Motor neuron (in vitro differentiated cells): ENCODE measurements at regions not wholly inside any gene's neighbourhood (a gene's known extent, or its start where the extent isn't known, plus 50 kb on each side); places are given as distances from the start of the nearest gene placed in this dataset.
"Not testable (repeated sequence)": the region's sequence is repeated elsewhere in the genome, so short reads cannot be mapped to it uniquely, and the experiment has no call there.

Experiments used
- ATAC-seq, 8 experiments: fragments of 200-7000 bp; cut with Tn5 transposase; replicated peaks in 6 of 8; 2 replicates each; pipeline ENCODE4 v1.8.0; 2021; ENCODE audit warnings: mild to moderate bottlenecking in 8 of 8, moderate library complexity in 8 of 8
- H3K27ac ChIP-seq, 2 donors: fragments of 250-450 bp; sonication (Bioruptor Pico); 2 replicates each; pipeline ENCODE4 v1.9.0; 2021; ENCODE audit warnings: antibody characterized with exemption in 2 of 2, mild to moderate bottlenecking in 2 of 2, moderate library complexity in 1 of 2
- H3K4me1 ChIP-seq, 2 donors: fragments of 250-450 bp; sonication (Bioruptor Pico); replicated peaks in 1 of 2; 2 replicates each; pipeline ENCODE4 v1.6.1; 2021; ENCODE audit warnings: antibody characterized with exemption in 2 of 2, mild to moderate bottlenecking in 2 of 2, moderate library complexity in 1 of 2
- H3K4me3 ChIP-seq, 5 donors: fragments of 250-450 bp; sonication (Bioruptor Pico); 2 replicates each; pipeline ENCODE4 v1.9.0; 2021; ENCODE audit warnings: antibody characterized with exemption in 5 of 5, mild to moderate bottlenecking in 5 of 5, moderate library complexity in 4 of 5
- WGBS, 10 experiments: fragments of 450-650 bp; shearing (Covaris generic); methylation state at CpG; one replicate each; pipeline ENCODE4 v1.0.0; 2022; 5-methylcytosine and 5-hydroxymethylcytosine counted together
- in situ Hi-C, 9 experiments: fragments of 400-800 bp; cut with MboI; loops; one replicate each; pipeline ENCODE4 v1.15.0; 2021; ENCODE audit warnings: low sequenced_read_pairs in 9 of 9, low pct_unique_long_range_greater_than_20kb in 2 of 9; ENCODE audit not compliant: unreplicated experiment in 9 of 9

- peaks cover 7 to 10% of the 10 kb centered on the region in 2 donors for H3K4me1 ChIP-seq
- in situ Hi-C loops = no loop called here
- ATAC-seq = no peak
- H3K4me3 ChIP-seq = no peak overlapping the region
- 0 to 100% (median 31%) methylated on average over 1 to 2 of the region's 2 CpGs; no CpG with 5 or more reads in 2 of the 10 experiments for WGBS, 10 experiments
- H3K27ac ChIP-seq = no peak overlapping the region
These were observed 392.8 kb downstream of the PTH2R start for GRCh38 chr2:208799397-208799796.

GRCh38 chr2:208800887-208801286 is 394.3 kb downstream of the PTH2R start:
- H3K4me3 ChIP-seq, in situ Hi-C loops, ATAC-seq, H3K27ac ChIP-seq: not testable (repeated sequence)
- 91 to 100% methylated on average over 1 to 8 of the region's 12 CpGs; no CpG with 5 or more reads in 8 of the 10 experiments for WGBS, 10 experiments
- peaks cover 7 to 10% of the 10 kb centered on the region in 2 donors for H3K4me1 ChIP-seq

GRCh38 chr2:208807756-208808155 is 401.2 kb downstream of the PTH2R start:
- ATAC-seq = no peak
- Histone ChIP-seq H3K4me3 (no peak overlapping the region), H3K4me1 (no peaks in the 10 kb centered on the region), H3K27ac (no peak overlapping the region)
- in situ Hi-C loops = no loop called here
- 0 to 100% (median 83%) methylated on average over 1 to 2 of the region's 2 CpGs; no CpG with 5 or more reads in 4 of the 10 experiments for WGBS, 10 experiments

- WGBS, 10 experiments = no CpG with 5 or more reads among the region's 10 CpGs
- H3K4me1 ChIP-seq, in situ Hi-C loops, H3K4me3 ChIP-seq, H3K27ac ChIP-seq, ATAC-seq: not testable (repeated sequence)
These were observed 405.3 kb downstream of the PTH2R start for GRCh38 chr2:208811885-208812284.

- in situ Hi-C loops = no loop called here
These were observed 412.6 kb downstream of the PTH2R start for GRCh38 chr2:208819190-208819589.

GRCh38 chr2:208820014-208820688 is 413.6 kb downstream of the PTH2R start:
- peak in 7 of 8 experiments; percentile 49 to 99 (median 97) for ATAC-seq
- Histone ChIP-seq H3K27ac (no peak overlapping the region), H3K4me3 (no peak overlapping the region), H3K4me1 (peaks cover 2 to 14% of the 10 kb centered on the region in 2 donors)
- WGBS, 10 experiments = 0 to 57% (median 4%) methylated on average over 1 of the region's 1 CpG; no CpG with 5 or more reads in 2 of the 10 experiments
- in situ Hi-C loops = no loop called here

More at GRCh38 chr2:208819190-208819589, 412.6 kb downstream of the PTH2R start:
- Histone ChIP-seq H3K4me1 (peaks cover 2 to 14% of the 10 kb centered on the region in 2 donors), H3K27ac (no peak overlapping the region), H3K4me3 (no peak overlapping the region)
- WGBS, 10 experiments = 48 to 100% (median 87%) methylated on average over 2 of the region's 2 CpGs
- no peak for ATAC-seq

- no peak overlapping the region for H3K27ac ChIP-seq
- no peaks in the 10 kb centered on the region for H3K4me1 ChIP-seq
- no peak for ATAC-seq
- 0 to 100% (median 17%) methylated on average over 1 to 3 of the region's 3 CpGs; no CpG with 5 or more reads in 3 of the 10 experiments for WGBS, 10 experiments
- in situ Hi-C loops = no loop called here
- H3K4me3 ChIP-seq = no peak overlapping the region
These were observed 420.5 kb downstream of the PTH2R start for GRCh38 chr2:208827109-208827508.

- no peak overlapping the region for H3K4me3 ChIP-seq
- ATAC-seq = no peak
- in situ Hi-C loops = no loop called here
- H3K27ac ChIP-seq = no peak overlapping the region
- WGBS, 10 experiments = 0 to 100% (median 89%) methylated on average over 1 to 4 of the region's 4 CpGs; no CpG with 5 or more reads in 2 of the 10 experiments
- no peaks in the 10 kb centered on the region for H3K4me1 ChIP-seq
These were observed 421.1 kb downstream of the PTH2R start for GRCh38 chr2:208827549-208828221.

GRCh38 chr2:208830203-208830602 is 423.6 kb downstream of the PTH2R start:
- Histone ChIP-seq H3K27ac (no peak overlapping the region), H3K4me3 (no peak overlapping the region), H3K4me1 (no peaks in the 10 kb centered on the region)
- in situ Hi-C loops = no loop called here
- no peak for ATAC-seq
- 6 to 100% (median 83%) methylated on average over 2 to 3 of the region's 3 CpGs; no CpG with 5 or more reads in 1 of the 10 experiments for WGBS, 10 experiments

- WGBS, 10 experiments = 0 to 86% (median 57%) methylated on average over 1 of the region's 1 CpG; no CpG with 5 or more reads in 3 of the 10 experiments
- no peak overlapping the region for H3K27ac ChIP-seq
- no peak overlapping the region for H3K4me3 ChIP-seq
- ATAC-seq = no peak
- no peaks in the 10 kb centered on the region for H3K4me1 ChIP-seq
- in situ Hi-C loops = no loop called here
These were observed 441.1 kb downstream of the PTH2R start for GRCh38 chr2:208847651-208848050.

GRCh38 chr2:208854717-208855116 is 448.1 kb downstream of the PTH2R start:
- Histone ChIP-seq H3K4me1 (no peaks in the 10 kb centered on the region), H3K27ac (no peak overlapping the region), H3K4me3 (no peak overlapping the region)
- in situ Hi-C loops = no loop called here
- no peak for ATAC-seq
- WGBS, 10 experiments = 28 to 95% (median 48%) methylated on average over 2 to 4 of the region's 6 CpGs; no CpG with 5 or more reads in 4 of the 10 experiments

- in situ Hi-C loops = no loop called here
- H3K4me3 ChIP-seq = no peak overlapping the region
- H3K4me1 ChIP-seq = no peaks in the 10 kb centered on the region
- no peak for ATAC-seq
- H3K27ac ChIP-seq = no peak overlapping the region
These were observed 460.8 kb downstream of the PTH2R start for GRCh38 chr2:208867374-208867773.

- in situ Hi-C loops = no loop called here
- 11 to 100% (median 71%) methylated on average over 1 to 3 of the region's 3 CpGs; no CpG with 5 or more reads in 2 of the 10 experiments for WGBS, 10 experiments
These were observed 466.0 kb downstream of the PTH2R start for GRCh38 chr2:208872591-208872990.

More at GRCh38 chr2:208872591-208872990, 466.0 kb downstream of the PTH2R start:
- no peak overlapping the region for H3K4me3 ChIP-seq
- no peaks in the 10 kb centered on the region for H3K4me1 ChIP-seq
- no peak overlapping the region for H3K27ac ChIP-seq
- peak in 1 of 8 experiments; percentile 26 for ATAC-seq
